LNCaP clone FGC (cell line): ENCODE measurements at regions not wholly inside any gene's neighbourhood (a gene's known extent, or its start where the extent isn't known, plus 50 kb on each side); places are given as distances from the start of the nearest gene placed in this dataset.
"Not testable (repeated sequence)": the region's sequence is repeated elsewhere in the genome, so short reads cannot be mapped to it uniquely, and the experiment has no call there.

Source experiments
- DNase-seq: peaks from one replicate; pipeline ENCODE4 v3.0.0-alpha.2; 2011; ENCODE audit warnings: low read depth
- H3K4me3 ChIP-seq: 2 replicates; pipeline ENCODE4 v1.5.1; 2011; ENCODE audit warnings: mild to moderate bottlenecking, low read depth, low read length, control low read depth
- CTCF ChIP-seq: IDR thresholded peaks from 2 replicates; pipeline ENCODE4 v1.5.1; 2012; ENCODE audit warnings: mild to moderate bottlenecking; ENCODE audit not compliant: control insufficient read depth, insufficient read depth; ENCODE audit errors: extremely low read depth

GRCh38 chr22:26964642-26965041 is 307.3 kb downstream of the MIAT start:
- no peak for DNase-seq
- no peak for TF ChIP-seq CTCF
- H3K4me3 ChIP-seq: no peak overlapping the region

DNA sequence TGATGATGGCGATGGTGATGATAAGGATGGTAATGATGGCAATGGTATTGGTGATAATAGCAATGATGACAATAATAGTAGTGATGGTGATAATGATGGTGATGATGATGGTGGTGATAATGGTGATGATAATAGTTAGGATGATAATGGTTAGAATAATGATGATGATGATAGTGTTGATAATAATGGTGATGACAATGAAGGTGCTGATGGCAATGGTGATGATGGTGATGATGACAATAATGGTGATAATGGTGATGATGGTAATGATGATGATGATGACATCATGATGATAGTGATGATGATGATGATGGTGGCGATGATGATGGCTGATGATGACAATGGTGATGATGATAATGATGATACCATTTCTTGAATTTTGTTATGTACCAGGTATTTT is 309.9 kb downstream of the MIAT start:
- no peak overlapping the region for H3K4me3 ChIP-seq
- no peak for TF ChIP-seq CTCF
- DNase-seq: no peak

- no peak for TF ChIP-seq CTCF
- H3K4me3 ChIP-seq: no peak overlapping the region
- no peak for DNase-seq
Observed at GRCh38 chr22:26968859-26969523, 311.6 kb downstream of the MIAT start.

DNA sequence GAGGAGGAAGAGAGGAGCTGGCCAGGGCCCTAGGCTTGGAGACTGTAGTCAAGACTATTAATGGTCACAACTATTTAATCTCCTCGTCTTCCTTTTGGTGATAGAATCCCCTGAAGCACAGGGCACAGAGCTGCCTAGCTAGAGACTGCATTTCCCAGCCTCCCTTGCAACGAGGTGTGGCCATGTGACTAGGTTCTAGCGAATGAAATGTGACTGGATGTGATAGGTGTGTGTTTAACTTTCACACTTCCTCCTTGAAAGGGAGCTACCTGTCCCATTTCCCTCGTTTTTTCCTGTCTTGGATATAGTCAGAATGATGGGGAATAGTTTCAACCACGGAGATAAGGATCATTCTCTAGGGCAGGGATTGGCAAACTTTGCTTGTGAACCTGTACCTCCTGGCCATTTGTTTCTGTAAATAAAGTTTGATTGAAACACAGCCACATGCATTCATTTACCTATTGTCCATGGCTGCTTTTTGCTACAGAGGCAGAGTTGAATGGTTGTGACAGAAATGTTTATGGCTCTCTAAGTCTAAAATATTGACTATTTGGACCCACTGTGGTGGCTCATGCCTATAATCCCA is 313.5 kb downstream of the MIAT start:
- no peak for TF ChIP-seq CTCF
- DNase-seq: no peak
- no peak overlapping the region for H3K4me3 ChIP-seq

GRCh38 chr22:26972286-26972685 is 314.9 kb downstream of the MIAT start:
- no peak for DNase-seq
- TF ChIP-seq CTCF: no peak

DNA sequence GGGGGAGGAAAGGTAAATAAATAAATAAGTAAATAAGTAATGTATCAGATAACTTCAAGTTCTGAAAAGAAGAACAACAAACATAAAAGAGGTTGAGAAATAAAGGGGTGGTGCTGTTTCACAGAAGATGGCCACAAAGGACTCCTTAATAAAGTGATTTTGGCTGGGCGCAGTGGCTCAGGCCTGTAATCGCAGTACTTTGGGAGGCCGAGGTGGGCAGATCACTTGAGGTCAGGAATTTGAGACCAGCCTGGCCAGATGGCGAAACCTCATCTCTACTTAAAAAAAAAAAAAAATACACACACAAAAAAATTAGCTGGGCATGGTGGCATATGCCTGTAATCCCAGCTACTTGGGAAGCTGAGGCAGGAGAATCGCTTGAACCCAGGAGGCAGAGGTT is 315.5 kb downstream of the MIAT start:
- DNase-seq, H3K4me3 ChIP-seq: not testable (repeated sequence)

More at GRCh38 chr22:26972286-26972685, 314.9 kb downstream of the MIAT start:
- no peak overlapping the region for H3K4me3 ChIP-seq

DNA sequence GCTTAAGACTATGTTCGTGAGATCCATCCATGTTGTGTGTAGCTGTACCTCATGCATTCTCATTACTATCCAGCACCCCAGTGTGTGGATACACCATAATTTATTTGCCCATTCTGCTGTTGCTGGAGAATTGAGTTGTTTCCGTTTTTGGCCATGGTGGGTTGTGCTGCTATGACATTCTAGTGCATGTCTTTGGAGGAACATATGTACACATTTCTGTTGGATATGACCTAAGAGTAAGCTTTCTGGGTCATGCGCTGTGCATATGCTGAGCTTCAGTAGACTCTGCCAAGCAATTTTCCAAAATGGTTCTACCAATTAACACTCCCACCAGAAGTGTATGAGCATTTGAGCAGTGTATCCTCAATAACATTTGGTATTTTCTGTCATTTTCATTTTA is 316.6 kb downstream of the MIAT start:
- no peak for DNase-seq
- TF ChIP-seq CTCF: no peak
- H3K4me3 ChIP-seq: no peak overlapping the region
